Prostate gland (tissue), 2 donors: ENCODE measurements at regions not wholly inside any gene's neighbourhood (a gene's known extent, or its start where the extent isn't known, plus 50 kb on each side); places are given as distances from the start of the nearest gene placed in this dataset.

Source experiments
- DNase-seq: peaks from one replicate; pipeline ENCODE4 v3.0.0-alpha.2; 2019; ENCODE audit warnings: low spot score
- H3K27ac ChIP-seq, 2 donors: fragments of 200-600 bp; sonication (generic); 2 replicates each; pipeline ENCODE4 v1.5.1; 2017 to 2019
- H3K27me3 ChIP-seq: fragments of 200-600 bp; sonication (generic); replicated peaks from 2 replicates; pipeline ENCODE4 v1.5.1; 2019; ENCODE audit not compliant: insufficient read depth
- H3K36me3 ChIP-seq, 2 donors: fragments of 200-600 bp; sonication (generic); 1 replicate in 1 of 2; 2 replicates in 1 of 2; pipeline versions ENCODE4 v1.5.1 to v1.8.1; 2017 to 2019
- H3K4me1 ChIP-seq: fragments of 200-600 bp; sonication (generic); replicated peaks from 2 replicates; pipeline ENCODE4 v1.5.1; 2019
- H3K4me3 ChIP-seq, 2 donors: fragments of 200-600 bp; sonication (generic); 2 replicates each; pipeline ENCODE4 v1.5.1; 2017 to 2019
- H3K9me3 ChIP-seq: fragments of 200-600 bp; sonication (generic); 2 replicates; pipeline ENCODE4 v1.5.1; 2017
- CTCF ChIP-seq, 4 experiments: fragments of 200-600 bp in 2 of 4; fragments of 450-650 bp in 2 of 4; sonication (generic) in 2 of 4; IDR thresholded peaks; 1 replicate in 3 of 4; 2 replicates in 1 of 4; pipeline ENCODE4 v1.5.1; 2016 to 2019; ENCODE audit warnings: antibody characterized with exemption in 4 of 4, mild to moderate bottlenecking in 2 of 4, moderate library complexity in 2 of 4
- POLR2A ChIP-seq: fragments of 450-650 bp; IDR thresholded peaks from one replicate; pipeline ENCODE4 v1.6.1; 2016; ENCODE audit warnings: antibody characterized with exemption, mild to moderate bottlenecking
- POLR2AphosphoS5 ChIP-seq: sonication (generic); formaldehyde crosslinking; IDR thresholded peaks from one replicate; pipeline ENCODE4 v1.6.1; 2017; ENCODE audit warnings: antibody characterized with exemption
- WGBS: methylation state at CpG from one replicate; pipeline ENCODE4 v1.1.5; 2018; 5-methylcytosine and 5-hydroxymethylcytosine counted together
- intact Hi-C: fragments of 100-400 bp; cut with DNase I; formaldehyde crosslinking; loops from one replicate; pipeline ENCODE4 v1.14.2; 2022

- Histone ChIP-seq H3K4me1 (no peaks in the 10 kb centered on the region), H3K9me3 (no peaks in the 10 kb centered on the region), H3K27me3 (no peaks in the 10 kb centered on the region), H3K4me3 (no peak overlapping the region), H3K36me3 (no peaks in the 10 kb centered on the region), H3K27ac (no peak overlapping the region)
- DNase-seq = peak; percentile 66
- intact Hi-C loops = loop anchor here (10.0 kb wide), 1 partner anchor 292 kb away; no protein-coding TSS in a partner anchor
- no peak for TF ChIP-seq POLR2A
- TF ChIP-seq POLR2AphosphoS5 = peak; percentile 18
- 70% methylated on average over 23 of the region's 23 CpGs for WGBS
Measured at GRCh38 chr16:85422632-85423550, 190.2 kb upstream of the GSE1 start.

GRCh38 chr16:85423631-85424030, 189.5 kb upstream of the GSE1 start:
- no peak overlapping the region for H3K4me3 ChIP-seq
- TF ChIP-seq POLR2A (no peak), POLR2AphosphoS5 (no peak), CTCF (IDR thresholded peaks at IDR 0.05) (no peak)
- H3K36me3 ChIP-seq = no peaks in the 10 kb centered on the region
- H3K9me3 ChIP-seq = no peaks in the 10 kb centered on the region
- no peaks in the 10 kb centered on the region for H3K27me3 ChIP-seq
- WGBS = 87% methylated on average over 11 of the region's 11 CpGs
- intact Hi-C loops = loop anchor here (10.0 kb wide), 1 partner anchor 291 kb away; no protein-coding TSS in a partner anchor
- H3K4me1 ChIP-seq = no peaks in the 10 kb centered on the region
- H3K27ac ChIP-seq = no peak overlapping the region
- no peak for DNase-seq

GRCh38 chr16:85424260-85425073, 188.7 kb upstream of the GSE1 start:
- Histone ChIP-seq H3K27me3 (no peaks in the 10 kb centered on the region), H3K4me3 (no peak overlapping the region), H3K4me1 (no peaks in the 10 kb centered on the region), H3K27ac (no peak overlapping the region), H3K9me3 (no peaks in the 10 kb centered on the region), H3K36me3 (no peaks in the 10 kb centered on the region)
- no peak for DNase-seq
- no peak for TF ChIP-seq POLR2AphosphoS5
- no peak for TF ChIP-seq CTCF (IDR thresholded peaks at IDR 0.05)
- no peak for TF ChIP-seq POLR2A
- intact Hi-C loops = loop anchor here (10.0 kb wide), 1 partner anchor 290 kb away; no protein-coding TSS in a partner anchor
- WGBS = 81% methylated on average over 31 of the region's 35 CpGs

GRCh38 chr16:85425074-85425662, 188.0 kb upstream of the GSE1 start:
- intact Hi-C loops = loop anchor here (10.0 kb wide), 1 partner anchor 290 kb away; no protein-coding TSS in a partner anchor
- WGBS = 72% methylated on average over 17 of the region's 17 CpGs
- no peaks in the 10 kb centered on the region for H3K36me3 ChIP-seq
- DNase-seq = no peak
- H3K9me3 ChIP-seq = no peaks in the 10 kb centered on the region
- no peaks in the 10 kb centered on the region for H3K4me1 ChIP-seq
- H3K27me3 ChIP-seq = no peaks in the 10 kb centered on the region
- H3K27ac ChIP-seq = no peak overlapping the region
- H3K4me3 ChIP-seq = no peak overlapping the region
- TF ChIP-seq POLR2AphosphoS5 (no peak), CTCF (IDR thresholded peaks at IDR 0.05) (no peak), POLR2A (no peak)

- Histone ChIP-seq H3K36me3 (no peaks in the 10 kb centered on the region), H3K27ac (no peak overlapping the region), H3K4me3 (no peak overlapping the region), H3K4me1 (no peaks in the 10 kb centered on the region), H3K9me3 (no peaks in the 10 kb centered on the region), H3K27me3 (no peaks in the 10 kb centered on the region)
- TF ChIP-seq POLR2AphosphoS5 (no peak), CTCF (IDR thresholded peaks at IDR 0.05) (no peak), POLR2A (no peak)
- intact Hi-C loops = loop anchor here (10.0 kb wide), 1 partner anchor 288 kb away; no protein-coding TSS in a partner anchor
- 100% methylated on average over 2 of the region's 2 CpGs for WGBS
- DNase-seq = no peak
Measured at GRCh38 chr16:85426806-85427205, 186.3 kb upstream of the GSE1 start.
